22Rv1 (cell line): ENCODE measurements at regions not wholly inside any gene's neighbourhood (a gene's known extent, or its start where the extent isn't known, plus 50 kb on each side); places are given as distances from the start of the nearest gene placed in this dataset.

ENCODE experiments used
- ZFX ChIP-seq: fragments of 450-650 bp; IDR thresholded peaks from 2 replicates; pipeline ENCODE4 v1.6.1; 2017; ENCODE audit warnings: antibody characterized with exemption, borderline replicate concordance
- TF ChIP-seq, protein P1 (sequence below): fragments of 450-650 bp; IDR thresholded peaks from 2 replicates; pipeline ENCODE4 v1.5.1; 2017; ENCODE audit warnings: mild to moderate bottlenecking

GRCh38 chr16:50440531-50440930 is 71.7 kb upstream of the BRD7 start:
- TF ChIP-seq, protein P1, sequence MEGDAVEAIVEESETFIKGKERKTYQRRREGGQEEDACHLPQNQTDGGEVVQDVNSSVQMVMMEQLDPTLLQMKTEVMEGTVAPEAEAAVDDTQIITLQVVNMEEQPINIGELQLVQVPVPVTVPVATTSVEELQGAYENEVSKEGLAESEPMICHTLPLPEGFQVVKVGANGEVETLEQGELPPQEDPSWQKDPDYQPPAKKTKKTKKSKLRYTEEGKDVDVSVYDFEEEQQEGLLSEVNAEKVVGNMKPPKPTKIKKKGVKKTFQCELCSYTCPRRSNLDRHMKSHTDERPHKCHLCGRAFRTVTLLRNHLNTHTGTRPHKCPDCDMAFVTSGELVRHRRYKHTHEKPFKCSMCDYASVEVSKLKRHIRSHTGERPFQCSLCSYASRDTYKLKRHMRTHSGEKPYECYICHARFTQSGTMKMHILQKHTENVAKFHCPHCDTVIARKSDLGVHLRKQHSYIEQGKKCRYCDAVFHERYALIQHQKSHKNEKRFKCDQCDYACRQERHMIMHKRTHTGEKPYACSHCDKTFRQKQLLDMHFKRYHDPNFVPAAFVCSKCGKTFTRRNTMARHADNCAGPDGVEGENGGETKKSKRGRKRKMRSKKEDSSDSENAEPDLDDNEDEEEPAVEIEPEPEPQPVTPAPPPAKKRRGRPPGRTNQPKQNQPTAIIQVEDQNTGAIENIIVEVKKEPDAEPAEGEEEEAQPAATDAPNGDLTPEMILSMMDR = no peak
- no peak for TF ChIP-seq ZFX
